SKM-1 (cell line): ENCODE measurements at regions not wholly inside any gene's neighbourhood (a gene's known extent, or its start where the extent isn't known, plus 50 kb on each side); places are given as distances from the start of the nearest gene placed in this dataset.

ENCODE experiments used
- DNase-seq: peaks from one replicate; lab custom pipeline; 2025; ENCODE audit not compliant: unreplicated experiment; lab: John Stamatoyannopoulos, UW

- DNase-seq = no peak
Observed at GRCh38 chr2:239749272-239749873, 275.8 kb downstream of the NDUFA10 start.

GRCh38 chr2:239748811-239749210 is 276.3 kb downstream of the NDUFA10 start:
- DNase-seq = no peak

- no peak for DNase-seq
Observed at GRCh38 chr2:239747771-239748170, 277.4 kb downstream of the NDUFA10 start.

- no peak for DNase-seq
Observed at GRCh38 chr2:239747274-239747673, 277.9 kb downstream of the NDUFA10 start.

GRCh38 chr2:239746559-239747246 is 278.4 kb downstream of the NDUFA10 start:
- DNase-seq = no peak

GRCh38 chr2:239745386-239746227 is 279.5 kb downstream of the NDUFA10 start:
- DNase-seq = no peak

GRCh38 chr2:239744706-239745340 is 280.3 kb downstream of the NDUFA10 start:
- no peak for DNase-seq

- no peak for DNase-seq
Observed at GRCh38 chr2:239743206-239743605, 281.9 kb downstream of the NDUFA10 start.

GRCh38 chr2:239742377-239742776 is 282.8 kb downstream of the NDUFA10 start:
- DNase-seq = no peak

- no peak for DNase-seq
Observed at GRCh38 chr2:239739206-239739605, 285.9 kb downstream of the NDUFA10 start.

- DNase-seq = no peak
Observed at GRCh38 chr2:239738159-239738558, 287.0 kb downstream of the NDUFA10 start.

GRCh38 chr2:239737144-239737463 is 288.0 kb downstream of the NDUFA10 start:
- DNase-seq = no peak

GRCh38 chr2:239736358-239737143 is 288.6 kb downstream of the NDUFA10 start:
- no peak for DNase-seq

- DNase-seq = no peak
Observed at GRCh38 chr2:239735829-239736357, 289.2 kb downstream of the NDUFA10 start.

- DNase-seq = no peak
Observed at GRCh38 chr2:239735131-239735828, 289.9 kb downstream of the NDUFA10 start.

- no peak for DNase-seq
Observed at GRCh38 chr2:239734436-239735005, 290.6 kb downstream of the NDUFA10 start.

- no peak for DNase-seq
Observed at GRCh38 chr2:239732666-239733010, 292.5 kb downstream of the NDUFA10 start.

GRCh38 chr2:239731998-239732665 is 293.0 kb downstream of the NDUFA10 start:
- no peak for DNase-seq

GRCh38 chr2:239731422-239731821 is 293.7 kb downstream of the NDUFA10 start:
- no peak for DNase-seq
